Mesothelial cell of epicardium (in vitro differentiated cells): ENCODE measurements at regions not wholly inside any gene's neighbourhood (a gene's known extent, or its start where the extent isn't known, plus 50 kb on each side); places are given as distances from the start of the nearest gene placed in this dataset.

Source experiments
- DNase-seq, 2 experiments: peaks; one replicate each; pipeline ENCODE4 v3.0.0; 2021; ENCODE audit warnings: low spot score in 2 of 2; ENCODE audit not compliant: unreplicated experiment in 2 of 2
- H3K27ac Mint-ChIP-seq: 2 replicates; pipeline ENCODE4 v1.8.0; 2021; ENCODE audit warnings: mixed read lengths
- H3K27me3 Mint-ChIP-seq: 2 replicates; pipeline ENCODE4 v1.8.0; 2021; ENCODE audit warnings: low read depth, mixed read lengths
- H3K36me3 Mint-ChIP-seq: 2 replicates; pipeline ENCODE4 v1.8.0; 2021; ENCODE audit warnings: mixed read lengths
- H3K4me1 Mint-ChIP-seq: 2 replicates; pipeline ENCODE4 v1.8.0; 2021; ENCODE audit warnings: mixed read lengths
- H3K4me3 Mint-ChIP-seq: 2 replicates; pipeline ENCODE4 v1.8.0; 2021; ENCODE audit warnings: mild to moderate bottlenecking, moderate library complexity, mixed read lengths
- H3K9me3 Mint-ChIP-seq: 2 replicates; pipeline ENCODE4 v1.8.0; 2021; ENCODE audit warnings: mixed read lengths
- CTCF ChIP-seq: fragments of 200-600 bp; sonication (generic); IDR thresholded peaks from one replicate; pipeline ENCODE4 v1.5.0; 2021; ENCODE audit warnings: antibody characterized with exemption; ENCODE audit not compliant: unreplicated experiment

- DNase-seq, result no peak
- no peaks in the 10 kb centered on the region for H3K36me3 Mint-ChIP-seq
- no peaks in the 10 kb centered on the region for H3K9me3 Mint-ChIP-seq
- no peaks in the 10 kb centered on the region for H3K27me3 Mint-ChIP-seq
- no peak for TF ChIP-seq CTCF
- H3K4me3 Mint-ChIP-seq, result no peak overlapping the region
- H3K27ac Mint-ChIP-seq, result no peak overlapping the region
- H3K4me1 Mint-ChIP-seq, result peaks cover 54% of the 10 kb centered on the region
Measured at GRCh38 chr11:122204206-122204605, 88.2 kb upstream of the BLID start.

- peak; percentile 42 to 83 for DNase-seq
- H3K27ac Mint-ChIP-seq, result no peak overlapping the region
- H3K27me3 Mint-ChIP-seq, result no peaks in the 10 kb centered on the region
- no peaks in the 10 kb centered on the region for H3K9me3 Mint-ChIP-seq
- H3K36me3 Mint-ChIP-seq, result no peaks in the 10 kb centered on the region
- H3K4me1 Mint-ChIP-seq, result peaks cover 43% of the 10 kb centered on the region
- peak overlapping the region; percentile 63 for H3K4me3 Mint-ChIP-seq
- peak; percentile 96 for TF ChIP-seq CTCF
Measured at GRCh38 chr11:122202951-122203456, 87.0 kb upstream of the BLID start.

GRCh38 chr11:122202161-122202950 lies 86.3 kb upstream of the BLID start:
- DNase-seq, result no peak
- Mint-ChIP-seq H3K27me3 (no peaks in the 10 kb centered on the region), H3K27ac (no peak overlapping the region), H3K4me1 (peaks cover 37% of the 10 kb centered on the region), H3K36me3 (no peaks in the 10 kb centered on the region), H3K9me3 (no peaks in the 10 kb centered on the region), H3K4me3 (peak overlapping the region; percentile 63)
- no peak for TF ChIP-seq CTCF

GRCh38 chr11:122201106-122201505 lies 85.1 kb upstream of the BLID start:
- Mint-ChIP-seq H3K36me3 (no peaks in the 10 kb centered on the region), H3K27me3 (no peaks in the 10 kb centered on the region), H3K27ac (no peak overlapping the region), H3K9me3 (no peaks in the 10 kb centered on the region), H3K4me3 (no peak overlapping the region), H3K4me1 (peaks cover 24% of the 10 kb centered on the region)
- no peak for TF ChIP-seq CTCF
- DNase-seq, result no peak

GRCh38 chr11:122199661-122200060 lies 83.6 kb upstream of the BLID start:
- H3K27ac Mint-ChIP-seq, result no peak overlapping the region
- peaks cover 17% of the 10 kb centered on the region for H3K4me1 Mint-ChIP-seq
- no peak for DNase-seq

More at GRCh38 chr11:122199661-122200060, 83.6 kb upstream of the BLID start:
- Mint-ChIP-seq H3K9me3 (no peaks in the 10 kb centered on the region), H3K36me3 (no peaks in the 10 kb centered on the region), H3K4me3 (no peak overlapping the region), H3K27me3 (no peaks in the 10 kb centered on the region)
- TF ChIP-seq CTCF, result no peak
